ENCODE measurements at regions not wholly inside any gene's neighbourhood (a gene's known extent, or its start where the extent isn't known, plus 50 kb on each side); places are given as distances from the start of the nearest gene placed in this dataset.

DNA sequence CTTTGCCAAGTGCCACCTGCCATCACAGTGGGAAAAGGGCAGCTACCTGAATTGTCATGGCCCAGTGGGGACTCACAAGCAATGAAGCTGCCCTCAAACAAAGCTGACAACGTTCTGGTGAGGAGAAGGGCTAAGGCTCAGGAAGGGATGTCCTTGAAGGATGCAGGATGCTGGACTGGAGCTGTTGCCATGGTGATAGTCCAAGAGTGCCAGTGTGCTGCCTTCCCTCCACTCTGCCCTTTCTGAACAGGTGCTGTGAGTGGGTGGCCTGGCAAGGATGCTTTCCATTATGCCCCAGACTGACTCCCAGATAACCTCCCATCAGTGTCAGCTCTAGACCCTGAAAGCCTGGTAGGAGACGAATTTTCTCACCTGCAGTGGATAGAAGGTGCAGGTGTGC lies 137.8 kb upstream of the GYPC start:
- ChIA-PET CTCF (interaction anchor here (0.5 kb wide), 1 partner anchor 243 kb away, joined by 3 read pairs; no protein-coding TSS in a partner anchor), POLR2A (interaction anchor here (0.6 kb wide), 1 partner anchor 483 kb away, joined by 3 read pairs; no protein-coding TSS in a partner anchor)
- no peak for TF ChIP-seq L3MBTL2 (conservative IDR thresholded peaks at IDR 0.05)
- no peak for TF ChIP-seq HDGF (IDR thresholded peaks at IDR 0.05; ENCODE audit: borderline replicate concordance)
- no peak for TF ChIP-seq BHLHE40 (IDR thresholded peaks at IDR 0.05; ENCODE audit: borderline replicate concordance)
- TF ChIP-seq ARNT (IDR thresholded peaks at IDR 0.05), result no peak
- TF ChIP-seq SP1 (IDR thresholded peaks at IDR 0.05), result no peak
- TF ChIP-seq FOXK2 (IDR thresholded peaks at IDR 0.05), result no peak
- TF ChIP-seq, protein P1, sequence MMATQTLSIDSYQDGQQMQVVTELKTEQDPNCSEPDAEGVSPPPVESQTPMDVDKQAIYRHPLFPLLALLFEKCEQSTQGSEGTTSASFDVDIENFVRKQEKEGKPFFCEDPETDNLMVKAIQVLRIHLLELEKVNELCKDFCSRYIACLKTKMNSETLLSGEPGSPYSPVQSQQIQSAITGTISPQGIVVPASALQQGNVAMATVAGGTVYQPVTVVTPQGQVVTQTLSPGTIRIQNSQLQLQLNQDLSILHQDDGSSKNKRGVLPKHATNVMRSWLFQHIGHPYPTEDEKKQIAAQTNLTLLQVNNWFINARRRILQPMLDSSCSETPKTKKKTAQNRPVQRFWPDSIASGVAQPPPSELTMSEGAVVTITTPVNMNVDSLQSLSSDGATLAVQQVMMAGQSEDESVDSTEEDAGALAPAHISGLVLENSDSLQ (IDR thresholded peaks at IDR 0.05), result no peak
- TF ChIP-seq ELF4 (IDR thresholded peaks at IDR 0.05), result no peak
- no peak for TF ChIP-seq LEF1 (IDR thresholded peaks at IDR 0.05; ENCODE audit: borderline replicate concordance)
- TF ChIP-seq NFRKB (IDR thresholded peaks at IDR 0.05), result no peak
- no peak for TF ChIP-seq ZNF384 (IDR thresholded peaks at IDR 0.05)
- TF ChIP-seq SUZ12 (IDR thresholded peaks at IDR 0.05), result no peak
- no peak for TF ChIP-seq CTBP1 (IDR thresholded peaks at IDR 0.05; ENCODE audit: borderline replicate concordance)
- no peak for TF ChIP-seq TARDBP (IDR thresholded peaks at IDR 0.05)
- TF ChIP-seq FOXM1 (IDR thresholded peaks at IDR 0.05; ENCODE audit: borderline replicate concordance), result no peak
- no peak for TF ChIP-seq FOXA1 (IDR thresholded peaks at IDR 0.05)
- no peak for DNase-seq (ENCODE audit: extremely low spot score)

DNA sequence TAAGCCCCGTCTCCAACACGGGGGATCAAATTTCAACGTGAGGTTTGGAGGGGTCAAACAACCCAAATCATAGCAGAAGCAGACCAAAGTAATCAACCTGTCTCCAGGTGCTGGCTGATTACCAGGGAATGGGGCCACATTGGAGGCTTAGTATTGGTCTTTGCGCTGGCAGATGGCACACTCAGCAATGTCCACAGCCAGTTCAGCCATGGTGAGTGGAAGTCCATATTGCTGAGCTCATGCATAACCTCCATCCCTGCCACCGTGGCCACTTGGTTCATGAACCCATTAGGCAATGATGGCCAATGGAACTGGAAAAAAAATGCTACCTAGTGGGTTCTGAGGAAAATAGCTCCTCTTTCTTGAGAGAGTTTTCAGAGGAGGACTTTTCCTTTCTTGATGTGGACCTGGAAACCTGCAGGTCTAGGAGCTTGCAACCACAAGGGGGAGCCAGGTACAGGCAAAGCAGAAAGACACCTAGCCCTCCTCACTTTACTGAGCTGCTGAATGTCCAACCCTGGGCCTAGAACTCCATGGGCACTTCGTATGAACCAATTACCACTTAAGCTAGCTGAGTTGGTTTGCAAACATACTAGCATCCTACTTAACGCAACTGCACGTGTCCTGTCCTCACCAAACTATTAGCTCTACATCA lies 128.0 kb upstream of the GYPC start:
- TF ChIP-seq ZNF384 (IDR thresholded peaks at IDR 0.05) (no peak), FOXK2 (IDR thresholded peaks at IDR 0.05) (no peak), SUZ12 (IDR thresholded peaks at IDR 0.05) (no peak), LEF1 (IDR thresholded peaks at IDR 0.05; ENCODE audit: borderline replicate concordance) (no peak), FOXM1 (IDR thresholded peaks at IDR 0.05; ENCODE audit: borderline replicate concordance) (no peak), SP1 (IDR thresholded peaks at IDR 0.05) (no peak), BHLHE40 (IDR thresholded peaks at IDR 0.05; ENCODE audit: borderline replicate concordance) (no peak), ELF4 (IDR thresholded peaks at IDR 0.05) (no peak), NFRKB (IDR thresholded peaks at IDR 0.05) (no peak), CTBP1 (IDR thresholded peaks at IDR 0.05; ENCODE audit: borderline replicate concordance) (no peak), TARDBP (IDR thresholded peaks at IDR 0.05) (no peak), L3MBTL2 (conservative IDR thresholded peaks at IDR 0.05) (no peak), FOXA1 (IDR thresholded peaks at IDR 0.05) (no peak), ARNT (IDR thresholded peaks at IDR 0.05) (no peak), HDGF (IDR thresholded peaks at IDR 0.05; ENCODE audit: borderline replicate concordance) (no peak)
- TF ChIP-seq, protein P1 (IDR thresholded peaks at IDR 0.05), result no peak
- ChIA-PET POLR2A (no interaction called here), CTCF (interaction anchor here (0.8 to 1.6 kb wide), 4 partner anchors 24 to 250 kb away, joined by 3 to 18 read pairs (median 4); no protein-coding TSS in a partner anchor)
- DNase-seq (ENCODE audit: extremely low spot score), result peak; percentile 63

DNA sequence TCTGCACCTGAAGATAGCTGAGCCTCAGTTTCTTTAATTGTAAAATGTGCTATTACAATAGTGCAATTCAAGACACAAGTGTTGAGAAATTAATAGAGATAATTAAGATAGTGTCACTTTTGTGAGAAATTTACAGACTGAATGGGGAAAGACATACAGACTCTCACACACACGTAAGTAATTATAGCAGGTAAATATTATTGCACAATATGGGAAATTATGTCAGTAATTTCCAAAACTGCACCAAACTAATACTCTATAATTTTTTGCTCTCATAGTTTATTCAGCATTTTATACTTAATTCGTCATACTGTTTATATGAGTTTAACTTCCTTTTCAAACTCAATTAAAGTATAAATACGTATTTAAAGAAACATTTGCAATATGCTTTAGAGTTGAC lies 124.9 kb upstream of the GYPC start:
- DNase-seq (ENCODE audit: extremely low spot score), result no peak
- no peak for TF ChIP-seq FOXM1 (IDR thresholded peaks at IDR 0.05; ENCODE audit: borderline replicate concordance)
- no peak for TF ChIP-seq NFRKB (IDR thresholded peaks at IDR 0.05)
- TF ChIP-seq LEF1 (IDR thresholded peaks at IDR 0.05; ENCODE audit: borderline replicate concordance), result no peak
- TF ChIP-seq FOXA1 (IDR thresholded peaks at IDR 0.05), result no peak
- no peak for TF ChIP-seq HDGF (IDR thresholded peaks at IDR 0.05; ENCODE audit: borderline replicate concordance)
- no peak for TF ChIP-seq ZNF384 (IDR thresholded peaks at IDR 0.05)
- TF ChIP-seq BHLHE40 (IDR thresholded peaks at IDR 0.05; ENCODE audit: borderline replicate concordance), result no peak
- TF ChIP-seq ARNT (IDR thresholded peaks at IDR 0.05), result no peak
- TF ChIP-seq TARDBP (IDR thresholded peaks at IDR 0.05), result no peak
- no peak for TF ChIP-seq SP1 (IDR thresholded peaks at IDR 0.05)
- TF ChIP-seq CTBP1 (IDR thresholded peaks at IDR 0.05; ENCODE audit: borderline replicate concordance), result no peak
- TF ChIP-seq, protein P1 (IDR thresholded peaks at IDR 0.05), result no peak
- TF ChIP-seq L3MBTL2 (conservative IDR thresholded peaks at IDR 0.05), result no peak
- TF ChIP-seq ELF4 (IDR thresholded peaks at IDR 0.05), result no peak
- no peak for TF ChIP-seq SUZ12 (IDR thresholded peaks at IDR 0.05)
- no peak for TF ChIP-seq FOXK2 (IDR thresholded peaks at IDR 0.05)
- CTCF ChIA-PET, result no interaction called here
- POLR2A ChIA-PET, result no interaction called here

DNA sequence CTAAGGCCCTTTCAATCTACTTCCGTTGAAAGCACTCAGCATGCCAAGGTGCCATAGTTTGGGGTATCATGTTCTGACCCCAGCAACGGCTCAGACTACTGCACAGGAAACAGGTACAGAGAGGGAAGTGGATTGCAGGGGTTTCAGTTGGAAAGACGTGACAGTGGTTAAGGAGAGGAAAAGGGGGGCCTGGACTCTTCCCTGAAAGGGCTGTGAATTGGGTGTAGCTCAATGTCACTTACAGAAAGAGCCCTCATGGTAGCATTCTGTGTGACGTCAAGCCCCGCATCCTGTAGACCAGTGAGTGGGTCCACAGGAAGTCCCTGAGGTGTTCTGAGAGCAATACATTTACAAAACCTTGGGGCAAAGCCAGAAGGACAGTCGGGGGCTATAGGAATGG lies 121.5 kb upstream of the GYPC start:
- CTCF ChIA-PET, result no interaction called here
- no peak for DNase-seq (ENCODE audit: extremely low spot score)
- no peak for TF ChIP-seq LEF1 (IDR thresholded peaks at IDR 0.05; ENCODE audit: borderline replicate concordance)
- no peak for TF ChIP-seq ZNF384 (IDR thresholded peaks at IDR 0.05)
- no peak for TF ChIP-seq CTBP1 (IDR thresholded peaks at IDR 0.05; ENCODE audit: borderline replicate concordance)
- no peak for TF ChIP-seq FOXA1 (IDR thresholded peaks at IDR 0.05)
- no peak for TF ChIP-seq ARNT (IDR thresholded peaks at IDR 0.05)
- no peak for TF ChIP-seq L3MBTL2 (conservative IDR thresholded peaks at IDR 0.05)
- no peak for TF ChIP-seq HDGF (IDR thresholded peaks at IDR 0.05; ENCODE audit: borderline replicate concordance)
- no peak for TF ChIP-seq ELF4 (IDR thresholded peaks at IDR 0.05)
- no peak for TF ChIP-seq FOXK2 (IDR thresholded peaks at IDR 0.05)
- no peak for TF ChIP-seq SP1 (IDR thresholded peaks at IDR 0.05)
- TF ChIP-seq, protein P1 (IDR thresholded peaks at IDR 0.05), result no peak
- no peak for TF ChIP-seq TARDBP (IDR thresholded peaks at IDR 0.05)
- TF ChIP-seq NFRKB (IDR thresholded peaks at IDR 0.05), result no peak
- no peak for TF ChIP-seq BHLHE40 (IDR thresholded peaks at IDR 0.05; ENCODE audit: borderline replicate concordance)
- no peak for TF ChIP-seq SUZ12 (IDR thresholded peaks at IDR 0.05)
- no peak for TF ChIP-seq FOXM1 (IDR thresholded peaks at IDR 0.05; ENCODE audit: borderline replicate concordance)

DNA sequence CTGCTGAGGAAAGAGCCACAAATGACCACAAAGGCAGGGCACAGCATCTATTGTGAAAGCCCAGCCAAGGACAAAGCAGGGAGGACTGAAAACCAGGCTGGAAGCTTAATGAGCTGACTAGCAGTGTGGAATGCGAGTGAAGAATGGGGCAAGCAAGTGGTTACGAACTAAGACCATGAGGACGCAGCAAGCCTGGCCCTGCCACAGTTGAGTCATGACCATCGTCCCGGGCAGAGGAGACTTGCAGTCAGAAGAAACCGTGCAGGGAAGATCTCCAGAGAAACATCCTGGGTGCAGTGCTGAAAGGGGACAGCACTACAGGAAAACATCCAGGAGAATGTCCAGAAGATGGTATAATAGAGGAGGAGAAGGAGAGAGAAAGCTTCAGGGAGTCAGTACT lies 120.5 kb upstream of the GYPC start:
- ChIA-PET CTCF (no interaction called here), POLR2A (no interaction called here)
- DNase-seq (ENCODE audit: extremely low spot score), result no peak
- TF ChIP-seq NFRKB (IDR thresholded peaks at IDR 0.05), result no peak
- TF ChIP-seq BHLHE40 (IDR thresholded peaks at IDR 0.05; ENCODE audit: borderline replicate concordance), result no peak
- TF ChIP-seq ARNT (IDR thresholded peaks at IDR 0.05), result no peak
- TF ChIP-seq FOXA1 (IDR thresholded peaks at IDR 0.05), result no peak
- TF ChIP-seq L3MBTL2 (conservative IDR thresholded peaks at IDR 0.05), result no peak
- TF ChIP-seq SP1 (IDR thresholded peaks at IDR 0.05), result no peak
- no peak for TF ChIP-seq FOXK2 (IDR thresholded peaks at IDR 0.05)
- TF ChIP-seq, protein P1 (IDR thresholded peaks at IDR 0.05), result no peak
- no peak for TF ChIP-seq SUZ12 (IDR thresholded peaks at IDR 0.05)
- no peak for TF ChIP-seq FOXM1 (IDR thresholded peaks at IDR 0.05; ENCODE audit: borderline replicate concordance)
- no peak for TF ChIP-seq LEF1 (IDR thresholded peaks at IDR 0.05; ENCODE audit: borderline replicate concordance)
- no peak for TF ChIP-seq HDGF (IDR thresholded peaks at IDR 0.05; ENCODE audit: borderline replicate concordance)
- TF ChIP-seq ZNF384 (IDR thresholded peaks at IDR 0.05), result no peak
- TF ChIP-seq TARDBP (IDR thresholded peaks at IDR 0.05), result no peak
- TF ChIP-seq CTBP1 (IDR thresholded peaks at IDR 0.05; ENCODE audit: borderline replicate concordance), result no peak
- no peak for TF ChIP-seq ELF4 (IDR thresholded peaks at IDR 0.05)

More for the DNA sequence above, 121.5 kb upstream of the GYPC start:
- POLR2A ChIA-PET, result no interaction called here

Data from HEK293T (cell line).